ENCODE measurements at regions not wholly inside any gene's neighbourhood (a gene's known extent, or its start where the extent isn't known, plus 50 kb on each side); places are given as distances from the start of the nearest gene placed in this dataset.
"Not testable (repeated sequence)": the region's sequence is repeated elsewhere in the genome, so short reads cannot be mapped to it uniquely, and the experiment has no call there.

GRCh38 chr7:22066522-22066921 is 120.8 kb upstream of the CDCA7L start:
- DNase-seq = no peak

- DNase-seq = no peak
Measured at GRCh38 chr7:22064816-22065215, 119.1 kb upstream of the CDCA7L start.

GRCh38 chr7:22061775-22062174 is 116.1 kb upstream of the CDCA7L start:
- no peak for DNase-seq

GRCh38 chr7:22060863-22061262 is 115.2 kb upstream of the CDCA7L start:
- DNase-seq = no peak

- DNase-seq = no peak
Measured at GRCh38 chr7:22060197-22060596, 114.5 kb upstream of the CDCA7L start.

- no peak for DNase-seq
Measured at GRCh38 chr7:22055226-22055625, 109.5 kb upstream of the CDCA7L start.

- DNase-seq = no peak
Measured at GRCh38 chr7:22052674-22053365, 107.1 kb upstream of the CDCA7L start.

GRCh38 chr7:22051886-22052673 is 106.4 kb upstream of the CDCA7L start:
- DNase-seq = no peak

- DNase-seq = no peak
Measured at GRCh38 chr7:22049766-22050500, 104.2 kb upstream of the CDCA7L start.

GRCh38 chr7:22043367-22043766 is 97.7 kb upstream of the CDCA7L start:
- no peak for DNase-seq

GRCh38 chr7:22040923-22041595 is 95.4 kb upstream of the CDCA7L start:
- no peak for DNase-seq

- no peak for DNase-seq
Measured at GRCh38 chr7:22039670-22040069, 94.0 kb upstream of the CDCA7L start.

GRCh38 chr7:22032356-22032755 is 86.7 kb upstream of the CDCA7L start:
- not testable (repeated sequence) for DNase-seq

- not testable (repeated sequence) for DNase-seq
Measured at GRCh38 chr7:22028656-22029055, 83.0 kb upstream of the CDCA7L start.

- DNase-seq = no peak
Measured at GRCh38 chr7:22027475-22027874, 81.8 kb upstream of the CDCA7L start.

GRCh38 chr7:22025983-22026382 is 80.3 kb upstream of the CDCA7L start:
- no peak for DNase-seq

- DNase-seq = no peak
Measured at GRCh38 chr7:22025075-22025474, 79.4 kb upstream of the CDCA7L start.

- DNase-seq = no peak
Measured at GRCh38 chr7:22019931-22020330, 74.2 kb upstream of the CDCA7L start.

GRCh38 chr7:22016507-22016906 is 70.8 kb upstream of the CDCA7L start:
- DNase-seq = peak; percentile 81

- DNase-seq = no peak
Measured at GRCh38 chr7:22013711-22014110, 68.0 kb upstream of the CDCA7L start.

- DNase-seq = no peak
Measured at GRCh38 chr7:22008683-22009082, 63.0 kb upstream of the CDCA7L start.

GRCh38 chr7:22008087-22008486 is 62.4 kb upstream of the CDCA7L start:
- no peak for DNase-seq

GRCh38 chr7:22005151-22005550 is 59.5 kb upstream of the CDCA7L start:
- DNase-seq = peak; percentile 32

Data from NCI-H82 (cell line).